ENCODE measurements at regions not wholly inside any gene's neighbourhood (a gene's known extent, or its start where the extent isn't known, plus 50 kb on each side); places are given as distances from the start of the nearest gene placed in this dataset.

- TF ChIP-seq, protein P1, sequence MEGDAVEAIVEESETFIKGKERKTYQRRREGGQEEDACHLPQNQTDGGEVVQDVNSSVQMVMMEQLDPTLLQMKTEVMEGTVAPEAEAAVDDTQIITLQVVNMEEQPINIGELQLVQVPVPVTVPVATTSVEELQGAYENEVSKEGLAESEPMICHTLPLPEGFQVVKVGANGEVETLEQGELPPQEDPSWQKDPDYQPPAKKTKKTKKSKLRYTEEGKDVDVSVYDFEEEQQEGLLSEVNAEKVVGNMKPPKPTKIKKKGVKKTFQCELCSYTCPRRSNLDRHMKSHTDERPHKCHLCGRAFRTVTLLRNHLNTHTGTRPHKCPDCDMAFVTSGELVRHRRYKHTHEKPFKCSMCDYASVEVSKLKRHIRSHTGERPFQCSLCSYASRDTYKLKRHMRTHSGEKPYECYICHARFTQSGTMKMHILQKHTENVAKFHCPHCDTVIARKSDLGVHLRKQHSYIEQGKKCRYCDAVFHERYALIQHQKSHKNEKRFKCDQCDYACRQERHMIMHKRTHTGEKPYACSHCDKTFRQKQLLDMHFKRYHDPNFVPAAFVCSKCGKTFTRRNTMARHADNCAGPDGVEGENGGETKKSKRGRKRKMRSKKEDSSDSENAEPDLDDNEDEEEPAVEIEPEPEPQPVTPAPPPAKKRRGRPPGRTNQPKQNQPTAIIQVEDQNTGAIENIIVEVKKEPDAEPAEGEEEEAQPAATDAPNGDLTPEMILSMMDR (IDR thresholded peaks at IDR 0.05 in 8 of 11, conservative IDR thresholded peaks at IDR 0.05 in 3 of 11): no peak
- TF ChIP-seq POLR2AphosphoS5 (IDR thresholded peaks at IDR 0.05): no peak
Measured at GRCh38 chr6:126807876-126808275, 310.6 kb upstream of the RSPO3 start.

Data from spleen (tissue), 7 donors.